ENCODE measurements at regions not wholly inside any gene's neighbourhood (a gene's known extent, or its start where the extent isn't known, plus 50 kb on each side); places are given as distances from the start of the nearest gene placed in this dataset.

DNA sequence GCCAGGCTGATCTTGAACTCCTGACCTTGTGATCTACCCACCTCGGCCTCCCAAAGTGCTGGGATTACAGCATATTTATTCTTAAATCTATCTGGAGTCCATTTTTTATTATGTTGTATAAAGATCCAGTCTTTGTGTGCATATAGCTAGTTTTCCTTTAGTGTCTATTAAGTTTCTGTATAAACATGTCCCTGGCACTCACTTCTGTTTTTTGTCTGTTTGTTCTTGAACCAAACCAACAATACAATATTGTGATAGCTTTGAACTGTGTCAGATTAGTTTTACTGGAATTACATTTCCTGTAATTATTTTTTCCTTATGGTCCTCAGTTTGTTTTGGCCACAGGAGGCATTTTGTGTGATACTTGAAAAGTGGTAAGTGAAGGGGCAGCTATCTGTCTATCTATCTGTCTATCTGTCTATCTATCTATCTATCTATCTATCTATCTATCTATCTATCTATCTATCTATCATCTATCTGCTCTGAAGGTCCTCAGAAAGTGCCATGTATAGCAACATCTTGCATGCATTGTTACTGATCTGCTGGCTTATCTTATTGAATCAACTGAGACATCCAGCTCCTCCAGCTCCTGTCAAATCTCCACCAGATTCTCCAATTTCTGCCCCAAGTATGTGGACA lies 70.9 kb upstream of the ACVR1 start:
- no peaks in the 10 kb centered on the region for H3K9me3 Mint-ChIP-seq
- no peak overlapping the region for H3K4me3 Mint-ChIP-seq (ENCODE audit: low read depth)
- H3K4me1 Mint-ChIP-seq (ENCODE audit: low read depth) = no peaks in the 10 kb centered on the region
- no peak for DNase-seq (ENCODE audit: low spot score)
- peaks cover 9% of the 10 kb centered on the region for H3K27me3 Mint-ChIP-seq (ENCODE audit: low read depth)
- no peak overlapping the region for H3K27ac Mint-ChIP-seq
- intact Hi-C loops (cut with micrococcal nuclease) = no loop called here
- no peaks in the 10 kb centered on the region for H3K36me3 Mint-ChIP-seq (ENCODE audit: low read depth)

- no peak for DNase-seq (ENCODE audit: low spot score)
- Mint-ChIP-seq H3K4me1 (ENCODE audit: low read depth) (peaks cover 3% of the 10 kb centered on the region), H3K36me3 (ENCODE audit: low read depth) (no peaks in the 10 kb centered on the region), H3K9me3 (no peaks in the 10 kb centered on the region), H3K27me3 (ENCODE audit: low read depth) (peaks cover 3% of the 10 kb centered on the region), H3K27ac (no peak overlapping the region), H3K4me3 (ENCODE audit: low read depth) (no peak overlapping the region)
- intact Hi-C loops (cut with micrococcal nuclease) = no loop called here
These were observed 63.9 kb upstream of the ACVR1 start for GRCh38 chr2:157940024-157940423.

DNA sequence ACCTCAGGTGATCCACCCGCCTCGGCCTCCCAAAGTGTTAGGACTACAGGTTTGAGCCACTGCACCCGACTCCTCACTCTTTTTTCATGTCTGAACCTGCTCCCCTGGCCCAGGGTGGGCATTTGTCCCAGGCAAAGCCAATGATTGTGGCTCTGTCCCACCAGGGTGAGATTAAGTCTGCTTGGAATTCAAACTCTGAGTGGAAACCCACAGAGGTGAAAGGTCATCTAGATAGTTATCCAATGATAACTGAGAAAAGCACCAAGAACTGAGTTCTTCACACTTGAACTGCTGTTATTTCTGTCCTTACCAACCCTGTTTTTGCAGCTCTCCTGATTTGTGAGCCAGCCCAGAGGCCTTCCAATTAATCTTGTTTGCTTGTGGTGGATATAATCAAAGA lies 62.4 kb upstream of the ACVR1 start:
- Mint-ChIP-seq H3K27ac (peak overlapping the region; percentile 51), H3K27me3 (ENCODE audit: low read depth) (no peaks in the 10 kb centered on the region), H3K4me1 (ENCODE audit: low read depth) (peaks cover 3% of the 10 kb centered on the region), H3K36me3 (ENCODE audit: low read depth) (no peaks in the 10 kb centered on the region), H3K4me3 (ENCODE audit: low read depth) (no peak overlapping the region), H3K9me3 (no peaks in the 10 kb centered on the region)
- intact Hi-C loops (cut with micrococcal nuclease) = loop anchor here (2.0 kb wide), 1 partner anchor 40 kb away; no protein-coding TSS in a partner anchor
- no peak for DNase-seq (ENCODE audit: low spot score)

- Mint-ChIP-seq H3K4me3 (ENCODE audit: low read depth) (no peak overlapping the region), H3K9me3 (no peaks in the 10 kb centered on the region)
- intact Hi-C loops (cut with micrococcal nuclease) = no loop called here
These were observed 60.3 kb upstream of the ACVR1 start for GRCh38 chr2:157936406-157936805.

GRCh38 chr2:157935378-157935906 lies 59.3 kb upstream of the ACVR1 start:
- intact Hi-C loops (cut with micrococcal nuclease) = no loop called here
- no peak for DNase-seq (ENCODE audit: low spot score)
- Mint-ChIP-seq H3K4me3 (ENCODE audit: low read depth) (no peak overlapping the region), H3K27ac (no peak overlapping the region), H3K9me3 (no peaks in the 10 kb centered on the region), H3K4me1 (ENCODE audit: low read depth) (peaks cover 7% of the 10 kb centered on the region), H3K27me3 (ENCODE audit: low read depth) (no peaks in the 10 kb centered on the region), H3K36me3 (ENCODE audit: low read depth) (no peaks in the 10 kb centered on the region)

More at GRCh38 chr2:157936406-157936805, 60.3 kb upstream of the ACVR1 start:
- H3K4me1 Mint-ChIP-seq (ENCODE audit: low read depth) = peaks cover 7% of the 10 kb centered on the region
- H3K27me3 Mint-ChIP-seq (ENCODE audit: low read depth) = no peaks in the 10 kb centered on the region
- no peaks in the 10 kb centered on the region for H3K36me3 Mint-ChIP-seq (ENCODE audit: low read depth)
- no peak overlapping the region for H3K27ac Mint-ChIP-seq
- DNase-seq (ENCODE audit: low spot score) = no peak

DNA sequence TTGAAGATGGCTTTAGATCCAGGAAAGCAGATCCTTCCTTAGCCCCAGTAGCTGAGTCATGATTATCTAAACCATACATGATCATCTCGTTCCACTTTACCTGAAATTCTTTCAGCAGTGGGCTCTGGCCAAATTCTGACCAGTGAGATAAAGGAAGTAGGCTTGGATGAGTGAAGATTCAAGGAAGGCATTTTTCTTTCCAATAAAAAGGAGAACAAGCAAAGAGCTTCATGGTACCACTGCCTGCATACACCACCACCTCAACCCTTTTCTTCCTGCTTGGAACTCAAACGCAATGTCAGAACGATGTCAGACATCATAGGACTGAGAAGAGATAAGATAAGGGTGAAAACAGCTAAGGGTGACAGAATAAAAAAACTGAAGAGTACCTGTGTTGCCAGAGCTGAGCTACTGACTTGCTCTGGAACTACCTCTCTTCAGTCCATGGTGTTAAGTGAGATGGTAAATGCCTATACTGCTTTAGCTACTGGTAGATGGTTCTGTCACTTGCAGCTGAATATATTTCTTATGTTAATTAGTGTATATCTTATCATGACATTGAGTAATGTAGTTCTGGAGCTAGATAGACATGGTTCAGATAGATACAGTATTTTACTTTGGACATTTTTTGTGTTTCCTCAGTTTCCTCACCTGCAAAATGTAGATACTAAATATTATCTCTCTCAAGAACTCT lies 58.7 kb upstream of the ACVR1 start:
- Mint-ChIP-seq H3K36me3 (ENCODE audit: low read depth) (no peaks in the 10 kb centered on the region), H3K27me3 (ENCODE audit: low read depth) (no peaks in the 10 kb centered on the region), H3K4me1 (ENCODE audit: low read depth) (peaks cover 9% of the 10 kb centered on the region), H3K4me3 (ENCODE audit: low read depth) (no peak overlapping the region), H3K27ac (no peak overlapping the region), H3K9me3 (no peaks in the 10 kb centered on the region)
- DNase-seq (ENCODE audit: low spot score) = no peak
- intact Hi-C loops (cut with micrococcal nuclease) = no loop called here

- Mint-ChIP-seq H3K9me3 (no peaks in the 10 kb centered on the region), H3K4me1 (ENCODE audit: low read depth) (peaks cover 9% of the 10 kb centered on the region), H3K27ac (no peak overlapping the region), H3K36me3 (ENCODE audit: low read depth) (no peaks in the 10 kb centered on the region), H3K4me3 (ENCODE audit: low read depth) (no peak overlapping the region), H3K27me3 (ENCODE audit: low read depth) (no peaks in the 10 kb centered on the region)
- no peak for DNase-seq (ENCODE audit: low spot score)
- intact Hi-C loops (cut with micrococcal nuclease) = no loop called here
These were observed 57.2 kb upstream of the ACVR1 start for GRCh38 chr2:157933160-157933920.

DNA sequence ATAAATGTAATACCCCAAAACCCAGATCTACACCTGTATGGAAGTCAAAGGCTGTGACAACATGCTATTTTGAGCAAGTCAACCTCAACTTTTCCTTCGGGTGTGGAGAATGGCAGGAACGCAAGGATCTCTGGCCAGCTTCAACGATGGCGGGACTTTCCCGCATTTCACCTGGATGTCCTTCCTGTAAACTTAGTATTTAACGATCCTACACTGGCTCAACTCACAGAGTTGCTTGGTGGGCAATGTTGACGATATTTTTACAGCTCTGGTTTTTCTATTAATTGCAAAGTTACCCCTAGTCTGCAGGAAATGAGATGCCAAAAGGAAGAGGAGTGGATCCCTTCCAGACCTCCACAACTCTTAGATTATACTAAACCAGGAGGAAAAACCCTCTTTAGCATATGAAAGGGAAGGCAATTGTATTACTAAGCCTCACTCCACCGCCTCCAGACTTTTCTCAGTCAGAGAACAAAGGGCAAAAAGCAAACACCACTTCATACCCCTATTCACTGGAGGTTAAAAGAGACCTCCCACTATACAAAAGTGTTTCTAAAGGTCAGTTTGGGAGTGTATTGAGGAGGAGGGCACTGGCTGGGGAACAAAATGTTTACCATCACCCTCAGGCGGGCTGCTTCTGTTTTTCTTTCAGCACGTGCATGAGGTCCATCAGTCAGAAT lies 56.5 kb upstream of the ACVR1 start:
- intact Hi-C loops (cut with micrococcal nuclease) = no loop called here
- H3K4me1 Mint-ChIP-seq (ENCODE audit: low read depth) = peaks cover 9% of the 10 kb centered on the region
- no peaks in the 10 kb centered on the region for H3K36me3 Mint-ChIP-seq (ENCODE audit: low read depth)
- H3K27me3 Mint-ChIP-seq (ENCODE audit: low read depth) = no peaks in the 10 kb centered on the region
- H3K9me3 Mint-ChIP-seq = no peaks in the 10 kb centered on the region
- no peak overlapping the region for H3K27ac Mint-ChIP-seq
- no peak for DNase-seq (ENCODE audit: low spot score)
- no peak overlapping the region for H3K4me3 Mint-ChIP-seq (ENCODE audit: low read depth)

GRCh38 chr2:157931542-157931941 lies 55.4 kb upstream of the ACVR1 start:
- intact Hi-C loops (cut with micrococcal nuclease) = no loop called here
- Mint-ChIP-seq H3K4me3 (ENCODE audit: low read depth) (no peak overlapping the region), H3K36me3 (ENCODE audit: low read depth) (no peaks in the 10 kb centered on the region), H3K9me3 (no peaks in the 10 kb centered on the region), H3K4me1 (ENCODE audit: low read depth) (peaks cover 9% of the 10 kb centered on the region), H3K27ac (no peak overlapping the region), H3K27me3 (ENCODE audit: low read depth) (no peaks in the 10 kb centered on the region)
- no peak for DNase-seq (ENCODE audit: low spot score)

DNA sequence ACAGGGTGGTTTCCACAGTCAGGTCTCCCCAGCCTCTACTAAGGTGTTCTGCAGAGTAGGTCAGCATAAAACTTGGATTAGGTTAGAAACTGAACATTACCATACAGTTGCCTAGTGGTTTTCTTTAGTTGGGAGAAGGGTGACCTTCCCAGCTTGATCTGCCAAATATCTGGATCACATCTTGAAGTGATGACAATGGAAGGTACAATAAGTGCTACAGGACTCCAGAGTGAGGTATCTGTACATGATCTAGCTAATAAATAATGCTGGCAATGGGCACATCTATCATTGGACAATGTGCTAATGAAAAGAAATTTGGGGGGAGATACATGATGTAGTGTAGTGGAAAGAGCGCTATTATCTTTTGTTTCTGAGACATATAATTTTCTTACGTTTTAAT lies 54.6 kb upstream of the ACVR1 start:
- Mint-ChIP-seq H3K4me1 (ENCODE audit: low read depth) (peaks cover 8% of the 10 kb centered on the region), H3K27me3 (ENCODE audit: low read depth) (no peaks in the 10 kb centered on the region), H3K4me3 (ENCODE audit: low read depth) (no peak overlapping the region), H3K36me3 (ENCODE audit: low read depth) (no peaks in the 10 kb centered on the region), H3K27ac (no peak overlapping the region), H3K9me3 (no peaks in the 10 kb centered on the region)
- no peak for DNase-seq (ENCODE audit: low spot score)
- intact Hi-C loops (cut with micrococcal nuclease) = no loop called here

- intact Hi-C loops (cut with micrococcal nuclease) = no loop called here
- H3K36me3 Mint-ChIP-seq (ENCODE audit: low read depth) = no peaks in the 10 kb centered on the region
- no peak overlapping the region for H3K4me3 Mint-ChIP-seq (ENCODE audit: low read depth)
- H3K27me3 Mint-ChIP-seq (ENCODE audit: low read depth) = no peaks in the 10 kb centered on the region
- no peaks in the 10 kb centered on the region for H3K9me3 Mint-ChIP-seq
- peaks cover 9% of the 10 kb centered on the region for H3K4me1 Mint-ChIP-seq (ENCODE audit: low read depth)
- DNase-seq (ENCODE audit: low spot score) = no peak
- H3K27ac Mint-ChIP-seq = no peak overlapping the region
These were observed 53.9 kb upstream of the ACVR1 start for GRCh38 chr2:157929871-157930667.

GRCh38 chr2:157928372-157928771 lies 52.2 kb upstream of the ACVR1 start:
- no peak overlapping the region for H3K4me3 Mint-ChIP-seq (ENCODE audit: low read depth)
- H3K9me3 Mint-ChIP-seq = no peaks in the 10 kb centered on the region
- no peaks in the 10 kb centered on the region for H3K36me3 Mint-ChIP-seq (ENCODE audit: low read depth)
- peaks cover 11% of the 10 kb centered on the region for H3K4me1 Mint-ChIP-seq (ENCODE audit: low read depth)
- intact Hi-C loops (cut with micrococcal nuclease) = no loop called here
- DNase-seq (ENCODE audit: low spot score) = no peak
- H3K27me3 Mint-ChIP-seq (ENCODE audit: low read depth) = no peaks in the 10 kb centered on the region
- H3K27ac Mint-ChIP-seq = no peak overlapping the region

All from activated T-helper 2 cell treated with anti-CD3 and anti-CD28 coated beads, Interferon-gamma antibody, Interleukin-2, Interleukin-4, amounts not matched to agents 10 μg/mL and 5 μg/mL and 100 μg/mL, durations not matched to agents 14 hours and 24 hours and 36 hours (primary cell).